ENCODE measurements at regions not wholly inside any gene's neighbourhood (a gene's known extent, or its start where the extent isn't known, plus 50 kb on each side); places are given as distances from the start of the nearest gene placed in this dataset.
"Not testable (repeated sequence)": the region's sequence is repeated elsewhere in the genome, so short reads cannot be mapped to it uniquely, and the experiment has no call there.

DNA sequence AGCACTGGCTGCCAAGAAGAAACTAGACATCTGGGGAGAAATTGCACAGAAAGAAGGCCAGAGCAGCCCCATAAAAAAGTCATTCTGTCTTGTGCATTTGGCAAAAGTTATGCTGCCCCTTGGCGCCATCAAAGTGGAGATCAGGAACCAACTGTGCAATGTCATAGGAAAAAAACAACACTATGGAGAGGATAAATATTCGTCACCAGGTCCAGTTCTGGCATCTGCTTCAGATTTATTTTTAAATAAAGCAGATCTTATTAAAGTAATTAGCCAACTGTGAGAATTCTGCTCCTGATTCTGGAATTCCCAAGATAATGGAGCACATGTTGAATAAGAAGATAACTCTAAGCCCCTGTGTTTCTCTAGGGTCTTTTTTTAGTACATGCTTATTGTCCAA is 500.0 kb upstream of the IL12A start:
- no peak overlapping the region for H3K4me3 Mint-ChIP-seq (ENCODE audit: unreplicated experiment)
- H3K36me3 Mint-ChIP-seq (ENCODE audit: unreplicated experiment) = no peaks in the 10 kb centered on the region
- H3K9me3 Mint-ChIP-seq (ENCODE audit: unreplicated experiment) = peaks cover 9% of the 10 kb centered on the region
- H3K4me1 Mint-ChIP-seq (ENCODE audit: unreplicated experiment) = no peaks in the 10 kb centered on the region
- no peak overlapping the region for H3K27ac Mint-ChIP-seq (ENCODE audit: unreplicated experiment)
- no peak for DNase-seq (ENCODE audit: extremely low spot score, unreplicated experiment)
- TF ChIP-seq, protein P1, sequence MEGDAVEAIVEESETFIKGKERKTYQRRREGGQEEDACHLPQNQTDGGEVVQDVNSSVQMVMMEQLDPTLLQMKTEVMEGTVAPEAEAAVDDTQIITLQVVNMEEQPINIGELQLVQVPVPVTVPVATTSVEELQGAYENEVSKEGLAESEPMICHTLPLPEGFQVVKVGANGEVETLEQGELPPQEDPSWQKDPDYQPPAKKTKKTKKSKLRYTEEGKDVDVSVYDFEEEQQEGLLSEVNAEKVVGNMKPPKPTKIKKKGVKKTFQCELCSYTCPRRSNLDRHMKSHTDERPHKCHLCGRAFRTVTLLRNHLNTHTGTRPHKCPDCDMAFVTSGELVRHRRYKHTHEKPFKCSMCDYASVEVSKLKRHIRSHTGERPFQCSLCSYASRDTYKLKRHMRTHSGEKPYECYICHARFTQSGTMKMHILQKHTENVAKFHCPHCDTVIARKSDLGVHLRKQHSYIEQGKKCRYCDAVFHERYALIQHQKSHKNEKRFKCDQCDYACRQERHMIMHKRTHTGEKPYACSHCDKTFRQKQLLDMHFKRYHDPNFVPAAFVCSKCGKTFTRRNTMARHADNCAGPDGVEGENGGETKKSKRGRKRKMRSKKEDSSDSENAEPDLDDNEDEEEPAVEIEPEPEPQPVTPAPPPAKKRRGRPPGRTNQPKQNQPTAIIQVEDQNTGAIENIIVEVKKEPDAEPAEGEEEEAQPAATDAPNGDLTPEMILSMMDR (IDR thresholded peaks at IDR 0.05) = no peak
- peaks cover 24% of the 10 kb centered on the region for H3K27me3 Mint-ChIP-seq (ENCODE audit: unreplicated experiment)

DNA sequence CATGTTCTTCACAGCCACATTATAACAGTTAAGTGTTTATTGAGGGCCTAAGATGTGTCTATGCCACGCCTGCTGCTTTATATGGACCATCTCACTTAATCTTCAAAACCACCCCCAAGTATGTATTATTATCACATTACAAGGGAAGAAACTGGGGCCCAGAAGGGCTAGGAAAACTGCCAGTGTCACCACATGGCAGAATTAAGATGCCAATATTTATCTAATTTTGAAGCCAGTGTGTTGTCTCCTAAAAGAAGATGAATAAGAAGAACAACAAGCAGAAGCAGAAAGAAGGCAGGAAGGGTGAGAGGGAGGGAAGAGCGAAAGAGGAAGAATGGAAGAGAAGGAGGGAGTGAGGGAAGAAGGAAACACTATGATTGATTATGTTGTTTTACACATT is 491.3 kb upstream of the IL12A start:
- Mint-ChIP-seq H3K36me3 (ENCODE audit: unreplicated experiment) (no peaks in the 10 kb centered on the region), H3K27me3 (ENCODE audit: unreplicated experiment) (peaks cover 9% of the 10 kb centered on the region), H3K4me1 (ENCODE audit: unreplicated experiment) (no peaks in the 10 kb centered on the region), H3K9me3 (ENCODE audit: unreplicated experiment) (no peaks in the 10 kb centered on the region), H3K27ac (ENCODE audit: unreplicated experiment) (no peak overlapping the region), H3K4me3 (ENCODE audit: unreplicated experiment) (no peak overlapping the region)
- TF ChIP-seq, protein P1 (IDR thresholded peaks at IDR 0.05) = no peak
- DNase-seq (ENCODE audit: extremely low spot score, unreplicated experiment) = no peak

- Mint-ChIP-seq H3K4me3 (ENCODE audit: unreplicated experiment) (no peak overlapping the region), H3K9me3 (ENCODE audit: unreplicated experiment) (no peaks in the 10 kb centered on the region), H3K4me1 (ENCODE audit: unreplicated experiment) (no peaks in the 10 kb centered on the region), H3K27ac (ENCODE audit: unreplicated experiment) (no peak overlapping the region), H3K36me3 (ENCODE audit: unreplicated experiment) (no peaks in the 10 kb centered on the region), H3K27me3 (ENCODE audit: unreplicated experiment) (peaks cover 10% of the 10 kb centered on the region)
- no peak for DNase-seq (ENCODE audit: extremely low spot score, unreplicated experiment)
- TF ChIP-seq, protein P1 (IDR thresholded peaks at IDR 0.05) = no peak
Observed at GRCh38 chr3:159499031-159499793, 489.4 kb upstream of the IL12A start.

DNA sequence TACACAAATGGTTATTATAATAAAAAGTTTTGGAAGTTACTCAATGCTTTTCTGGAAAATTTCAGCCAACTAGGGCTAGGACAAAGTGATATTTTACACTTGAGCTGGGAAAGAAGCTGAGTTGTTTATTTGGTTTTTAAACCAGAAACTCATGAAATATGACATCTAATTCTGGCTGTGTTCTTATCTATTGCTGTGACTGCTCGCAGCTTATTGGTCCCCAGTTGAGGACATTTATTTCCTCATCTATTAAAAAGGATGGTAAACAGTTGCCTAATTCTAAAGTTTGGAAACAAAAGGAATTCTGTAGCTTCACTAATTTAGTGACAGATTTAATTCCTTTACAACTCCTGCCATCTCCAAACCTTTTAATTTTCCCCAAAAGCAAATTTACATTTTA is 487.6 kb upstream of the IL12A start:
- Mint-ChIP-seq H3K36me3 (ENCODE audit: unreplicated experiment) (no peaks in the 10 kb centered on the region), H3K4me3 (ENCODE audit: unreplicated experiment) (no peak overlapping the region), H3K27ac (ENCODE audit: unreplicated experiment) (no peak overlapping the region), H3K9me3 (ENCODE audit: unreplicated experiment) (no peaks in the 10 kb centered on the region), H3K4me1 (ENCODE audit: unreplicated experiment) (no peaks in the 10 kb centered on the region), H3K27me3 (ENCODE audit: unreplicated experiment) (peaks cover 14% of the 10 kb centered on the region)
- TF ChIP-seq, protein P1 (IDR thresholded peaks at IDR 0.05) = no peak
- DNase-seq (ENCODE audit: extremely low spot score, unreplicated experiment) = no peak

DNA sequence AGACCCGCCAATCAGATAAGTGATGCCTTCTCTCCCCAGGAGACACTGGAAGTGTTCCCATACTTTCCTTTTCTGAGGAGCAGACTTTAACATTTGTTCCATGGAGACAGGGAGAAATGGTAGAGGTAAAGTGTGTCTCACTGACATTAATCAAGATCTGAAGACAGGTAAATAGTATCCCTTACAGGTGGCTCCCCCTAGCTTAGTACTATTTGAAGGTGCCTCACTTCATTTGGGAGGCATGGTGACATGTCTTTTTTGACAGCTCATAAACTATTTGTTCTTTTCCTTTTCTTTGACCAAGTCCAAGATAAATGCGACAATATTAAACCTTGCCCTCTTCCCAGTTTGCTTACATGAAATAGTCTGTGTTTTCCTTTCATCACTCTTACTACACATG is 485.6 kb upstream of the IL12A start:
- TF ChIP-seq, protein P1 (IDR thresholded peaks at IDR 0.05) = no peak
- Mint-ChIP-seq H3K9me3 (ENCODE audit: unreplicated experiment) (no peaks in the 10 kb centered on the region), H3K4me3 (ENCODE audit: unreplicated experiment) (no peak overlapping the region), H3K4me1 (ENCODE audit: unreplicated experiment) (no peaks in the 10 kb centered on the region), H3K27me3 (ENCODE audit: unreplicated experiment) (peaks cover 14% of the 10 kb centered on the region), H3K27ac (ENCODE audit: unreplicated experiment) (no peak overlapping the region), H3K36me3 (ENCODE audit: unreplicated experiment) (no peaks in the 10 kb centered on the region)
- no peak for DNase-seq (ENCODE audit: extremely low spot score, unreplicated experiment)

GRCh38 chr3:159510988-159511387 is 477.6 kb upstream of the IL12A start:
- H3K27ac Mint-ChIP-seq (ENCODE audit: unreplicated experiment); H3K4me3 Mint-ChIP-seq (ENCODE audit: unreplicated experiment); DNase-seq (ENCODE audit: extremely low spot score, unreplicated experiment); H3K9me3 Mint-ChIP-seq (ENCODE audit: unreplicated experiment); H3K4me1 Mint-ChIP-seq (ENCODE audit: unreplicated experiment); H3K36me3 Mint-ChIP-seq (ENCODE audit: unreplicated experiment): not testable (repeated sequence)
- H3K27me3 Mint-ChIP-seq (ENCODE audit: unreplicated experiment) = peaks cover 29% of the 10 kb centered on the region
